Activated naive CD4-positive, alpha-beta T cell treated with anti-CD3 and anti-CD28 coated beads, Interleukin-2, amount 50 U/mL, for 72 hours (primary cell): ENCODE measurements at regions not wholly inside any gene's neighbourhood (a gene's known extent, or its start where the extent isn't known, plus 50 kb on each side); places are given as distances from the start of the nearest gene placed in this dataset.

Experiments
- ATAC-seq, 2 donors: fragments of 150-1000 bp; cut with Tn5 transposase; 2 replicates each; pipeline ENCODE4 v1.10.0; 2021; ENCODE audit warnings: mild to moderate bottlenecking in 2 of 2, moderate library complexity in 2 of 2
- DNase-seq, 2 donors: peaks; one replicate each; pipeline ENCODE4 v3.0.0; 2021 to 2022; ENCODE audit warnings: low spot score in 2 of 2
- H3K27ac Mint-ChIP-seq, 2 donors: one replicate each; pipeline ENCODE4 v1.8.0; 2022; ENCODE audit warnings: mild to moderate bottlenecking in 2 of 2, mixed read lengths in 2 of 2
- H3K36me3 Mint-ChIP-seq, 2 donors: one replicate each; pipeline ENCODE4 v1.8.0; 2022; ENCODE audit warnings: mixed read lengths in 2 of 2
- H3K9me3 Mint-ChIP-seq, 2 donors: one replicate each; pipeline ENCODE4 v1.8.0; 2022; ENCODE audit warnings: mixed read lengths in 2 of 2

GRCh38 chr2:217328622-217328978, 468.7 kb upstream of the TNP1 start:
- no peak overlapping the region for H3K27ac Mint-ChIP-seq
- peaks cover 19 to 28% of the 10 kb centered on the region in 2 donors for H3K36me3 Mint-ChIP-seq
- peaks cover 10 to 17% of the 10 kb centered on the region in 2 donors for H3K9me3 Mint-ChIP-seq
- ATAC-seq (no peak), DNase-seq (no peak)

- H3K36me3 Mint-ChIP-seq = peaks cover 19 to 28% of the 10 kb centered on the region in 2 donors
- DNase-seq (no peak), ATAC-seq (no peak)
- H3K9me3 Mint-ChIP-seq = peaks cover 10 to 17% of the 10 kb centered on the region in 2 donors
- H3K27ac Mint-ChIP-seq = no peak overlapping the region
Observed at GRCh38 chr2:217327953-217328621, 468.2 kb upstream of the TNP1 start.

- DNase-seq (no peak), ATAC-seq (no peak)
- no peak overlapping the region for H3K27ac Mint-ChIP-seq
- H3K9me3 Mint-ChIP-seq = peaks cover 10 to 17% of the 10 kb centered on the region in 2 donors
- peaks cover 19 to 28% of the 10 kb centered on the region in 2 donors for H3K36me3 Mint-ChIP-seq
Observed at GRCh38 chr2:217326238-217327022, 466.6 kb upstream of the TNP1 start.

- Mint-ChIP-seq H3K9me3 (peaks cover 10 to 17% of the 10 kb centered on the region in 2 donors), H3K36me3 (peaks cover 19 to 28% of the 10 kb centered on the region in 2 donors), H3K27ac (no peak overlapping the region)
- DNase-seq (no peak), ATAC-seq (no peak)
Observed at GRCh38 chr2:217325816-217326215, 466.0 kb upstream of the TNP1 start.

- no peak for DNase-seq
- H3K27ac Mint-ChIP-seq = no peak overlapping the region
- H3K9me3 Mint-ChIP-seq = peaks cover 10 to 17% of the 10 kb centered on the region in 2 donors
- ATAC-seq = no peak
- peaks cover 19 to 28% of the 10 kb centered on the region in 2 donors for H3K36me3 Mint-ChIP-seq
Observed at GRCh38 chr2:217325251-217325650, 465.4 kb upstream of the TNP1 start.

GRCh38 chr2:217316743-217317142, 456.9 kb upstream of the TNP1 start:
- ATAC-seq (no peak), DNase-seq (no peak)
- H3K36me3 Mint-ChIP-seq = no peaks in the 10 kb centered on the region
- no peak overlapping the region for H3K27ac Mint-ChIP-seq
- H3K9me3 Mint-ChIP-seq = no peaks in the 10 kb centered on the region

GRCh38 chr2:217314021-217314460, 454.2 kb upstream of the TNP1 start:
- ATAC-seq (no peak), DNase-seq (no peak)
- Mint-ChIP-seq H3K36me3 (peaks cover 0 to 5% of the 10 kb centered on the region in 2 donors), H3K27ac (no peak overlapping the region), H3K9me3 (no peaks in the 10 kb centered on the region)

- peaks cover 0 to 5% of the 10 kb centered on the region in 2 donors for H3K36me3 Mint-ChIP-seq
- no peaks in the 10 kb centered on the region for H3K9me3 Mint-ChIP-seq
- H3K27ac Mint-ChIP-seq = no peak overlapping the region
- ATAC-seq (no peak), DNase-seq (no peak)
Observed at GRCh38 chr2:217313386-217313785, 453.5 kb upstream of the TNP1 start.

- no peaks in the 10 kb centered on the region for H3K9me3 Mint-ChIP-seq
- no peak for ATAC-seq
- no peak for DNase-seq
Observed at GRCh38 chr2:217309056-217309455, 449.2 kb upstream of the TNP1 start.

GRCh38 chr2:217307023-217307422, 447.2 kb upstream of the TNP1 start:
- no peaks in the 10 kb centered on the region for H3K9me3 Mint-ChIP-seq
- no peak for DNase-seq
- H3K27ac Mint-ChIP-seq = no peak overlapping the region
- ATAC-seq = no peak
- H3K36me3 Mint-ChIP-seq = peaks cover 0 to 5% of the 10 kb centered on the region in 2 donors

More at GRCh38 chr2:217309056-217309455, 449.2 kb upstream of the TNP1 start:
- peaks cover 0 to 5% of the 10 kb centered on the region in 2 donors for H3K36me3 Mint-ChIP-seq
- no peak overlapping the region for H3K27ac Mint-ChIP-seq

GRCh38 chr2:217305882-217306281, 446.0 kb upstream of the TNP1 start:
- peaks cover 0 to 5% of the 10 kb centered on the region in 2 donors for H3K36me3 Mint-ChIP-seq
- ATAC-seq = no peak
- H3K27ac Mint-ChIP-seq = no peak overlapping the region
- no peaks in the 10 kb centered on the region for H3K9me3 Mint-ChIP-seq
- no peak for DNase-seq

GRCh38 chr2:217304582-217304981, 444.7 kb upstream of the TNP1 start:
- Mint-ChIP-seq H3K27ac (no peak overlapping the region), H3K9me3 (no peaks in the 10 kb centered on the region), H3K36me3 (peaks cover 0 to 1% of the 10 kb centered on the region in 2 donors)
- no peak for DNase-seq
- no peak for ATAC-seq

GRCh38 chr2:217302856-217303255, 443.0 kb upstream of the TNP1 start:
- no peaks in the 10 kb centered on the region for H3K9me3 Mint-ChIP-seq
- DNase-seq = no peak
- no peak overlapping the region for H3K27ac Mint-ChIP-seq
- ATAC-seq = no peak
- H3K36me3 Mint-ChIP-seq = no peaks in the 10 kb centered on the region

- DNase-seq = no peak
- Mint-ChIP-seq H3K9me3 (peaks cover 4 to 9% of the 10 kb centered on the region in 2 donors), H3K27ac (no peak overlapping the region), H3K36me3 (peaks cover 6 to 10% of the 10 kb centered on the region in 2 donors)
- no peak for ATAC-seq
Observed at GRCh38 chr2:217301142-217301925, 441.5 kb upstream of the TNP1 start.

- H3K27ac Mint-ChIP-seq = no peak overlapping the region
- ATAC-seq = no peak
- no peak for DNase-seq
Observed at GRCh38 chr2:217299590-217299989, 439.7 kb upstream of the TNP1 start.

GRCh38 chr2:217297096-217297495, 437.2 kb upstream of the TNP1 start:
- ATAC-seq (no peak), DNase-seq (no peak)
- Mint-ChIP-seq H3K36me3 (peaks cover 6 to 10% of the 10 kb centered on the region in 2 donors), H3K27ac (no peak overlapping the region), H3K9me3 (peaks cover 4 to 9% of the 10 kb centered on the region in 2 donors)

More at GRCh38 chr2:217299590-217299989, 439.7 kb upstream of the TNP1 start:
- Mint-ChIP-seq H3K36me3 (peaks cover 6 to 10% of the 10 kb centered on the region in 2 donors), H3K9me3 (peaks cover 4 to 9% of the 10 kb centered on the region in 2 donors)

GRCh38 chr2:217294818-217295217, 435.0 kb upstream of the TNP1 start:
- peaks cover 6 to 10% of the 10 kb centered on the region in 2 donors for H3K36me3 Mint-ChIP-seq
- no peak for ATAC-seq
- DNase-seq = no peak
- peaks cover 4 to 9% of the 10 kb centered on the region in 2 donors for H3K9me3 Mint-ChIP-seq
- no peak overlapping the region for H3K27ac Mint-ChIP-seq
